Breast epithelium (tissue), 3 donors: ENCODE measurements at regions not wholly inside any gene's neighbourhood (a gene's known extent, or its start where the extent isn't known, plus 50 kb on each side); places are given as distances from the start of the nearest gene placed in this dataset.

ENCODE experiments used
- POLR2A ChIP-seq: fragments of 450-650 bp; IDR thresholded peaks from one replicate; pipeline ENCODE4 v1.6.1; 2016; ENCODE audit warnings: antibody characterized with exemption, mild to moderate bottlenecking, moderate library complexity
- TF ChIP-seq, protein P1 (sequence below), 3 donors: fragments of 450-650 bp; IDR thresholded peaks; one replicate each; pipeline ENCODE4 v1.5.1; 2016 to 2017; ENCODE audit warnings: antibody characterized with exemption in 3 of 3, mild to moderate bottlenecking in 3 of 3, moderate library complexity in 3 of 3

DNA sequence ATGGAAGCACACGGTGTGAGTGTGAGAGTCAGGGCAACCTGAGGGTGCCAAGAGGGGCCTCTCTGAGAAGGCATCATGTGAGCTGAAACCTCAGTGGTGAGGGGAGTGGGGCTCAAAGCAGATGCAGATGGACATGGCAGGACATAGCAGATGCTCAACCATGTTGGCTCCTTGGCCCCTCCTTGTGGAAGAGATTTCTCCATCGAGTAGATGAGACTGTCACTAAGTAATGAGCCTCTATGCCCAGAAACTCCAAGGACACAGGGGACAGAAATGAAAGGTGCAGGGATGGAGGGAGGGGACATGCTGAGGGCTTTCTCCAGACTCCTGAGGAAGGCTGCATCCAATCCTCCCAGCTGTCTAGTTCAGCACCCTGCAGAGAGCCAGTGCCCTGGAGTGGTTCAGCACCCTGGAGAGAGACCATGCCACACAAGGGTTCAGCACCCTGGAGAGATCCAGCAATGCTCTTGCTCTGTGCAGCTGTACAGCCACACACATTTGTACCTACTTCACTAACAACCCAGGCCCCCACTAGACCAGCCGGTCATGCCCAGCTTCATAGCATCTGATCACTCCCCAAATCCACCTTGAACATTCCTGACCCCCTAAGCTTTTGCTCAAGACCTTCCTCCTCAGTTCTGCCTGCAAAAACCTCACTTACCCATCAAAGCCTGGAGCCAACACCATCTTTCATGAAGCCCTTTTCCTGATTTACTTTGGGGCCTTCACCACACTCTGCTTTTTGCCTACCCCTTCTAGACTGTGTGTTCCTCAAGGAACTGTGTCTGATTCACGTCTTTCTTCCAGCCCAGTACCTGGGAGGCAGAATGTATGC, 252.0 kb downstream of the CTTN start:
- TF ChIP-seq, protein P1, sequence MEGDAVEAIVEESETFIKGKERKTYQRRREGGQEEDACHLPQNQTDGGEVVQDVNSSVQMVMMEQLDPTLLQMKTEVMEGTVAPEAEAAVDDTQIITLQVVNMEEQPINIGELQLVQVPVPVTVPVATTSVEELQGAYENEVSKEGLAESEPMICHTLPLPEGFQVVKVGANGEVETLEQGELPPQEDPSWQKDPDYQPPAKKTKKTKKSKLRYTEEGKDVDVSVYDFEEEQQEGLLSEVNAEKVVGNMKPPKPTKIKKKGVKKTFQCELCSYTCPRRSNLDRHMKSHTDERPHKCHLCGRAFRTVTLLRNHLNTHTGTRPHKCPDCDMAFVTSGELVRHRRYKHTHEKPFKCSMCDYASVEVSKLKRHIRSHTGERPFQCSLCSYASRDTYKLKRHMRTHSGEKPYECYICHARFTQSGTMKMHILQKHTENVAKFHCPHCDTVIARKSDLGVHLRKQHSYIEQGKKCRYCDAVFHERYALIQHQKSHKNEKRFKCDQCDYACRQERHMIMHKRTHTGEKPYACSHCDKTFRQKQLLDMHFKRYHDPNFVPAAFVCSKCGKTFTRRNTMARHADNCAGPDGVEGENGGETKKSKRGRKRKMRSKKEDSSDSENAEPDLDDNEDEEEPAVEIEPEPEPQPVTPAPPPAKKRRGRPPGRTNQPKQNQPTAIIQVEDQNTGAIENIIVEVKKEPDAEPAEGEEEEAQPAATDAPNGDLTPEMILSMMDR (IDR thresholded peaks at IDR 0.05): no peak
- TF ChIP-seq POLR2A: no peak
